SW480 (cell line): ENCODE measurements at regions not wholly inside any gene's neighbourhood (a gene's known extent, or its start where the extent isn't known, plus 50 kb on each side); places are given as distances from the start of the nearest gene placed in this dataset.
A peak's percentile ranks its signal among the peaks of the same experiment; 100 is the strongest.
"Not testable (repeated sequence)": the region's sequence is repeated elsewhere in the genome, so short reads cannot be mapped to it uniquely, and the experiment has no call there.

ENCODE experiments used
- DNase-seq: peaks from one replicate; pipeline ENCODE4 v3.0.0-alpha.2; 2016; ENCODE audit warnings: low spot score

DNA sequence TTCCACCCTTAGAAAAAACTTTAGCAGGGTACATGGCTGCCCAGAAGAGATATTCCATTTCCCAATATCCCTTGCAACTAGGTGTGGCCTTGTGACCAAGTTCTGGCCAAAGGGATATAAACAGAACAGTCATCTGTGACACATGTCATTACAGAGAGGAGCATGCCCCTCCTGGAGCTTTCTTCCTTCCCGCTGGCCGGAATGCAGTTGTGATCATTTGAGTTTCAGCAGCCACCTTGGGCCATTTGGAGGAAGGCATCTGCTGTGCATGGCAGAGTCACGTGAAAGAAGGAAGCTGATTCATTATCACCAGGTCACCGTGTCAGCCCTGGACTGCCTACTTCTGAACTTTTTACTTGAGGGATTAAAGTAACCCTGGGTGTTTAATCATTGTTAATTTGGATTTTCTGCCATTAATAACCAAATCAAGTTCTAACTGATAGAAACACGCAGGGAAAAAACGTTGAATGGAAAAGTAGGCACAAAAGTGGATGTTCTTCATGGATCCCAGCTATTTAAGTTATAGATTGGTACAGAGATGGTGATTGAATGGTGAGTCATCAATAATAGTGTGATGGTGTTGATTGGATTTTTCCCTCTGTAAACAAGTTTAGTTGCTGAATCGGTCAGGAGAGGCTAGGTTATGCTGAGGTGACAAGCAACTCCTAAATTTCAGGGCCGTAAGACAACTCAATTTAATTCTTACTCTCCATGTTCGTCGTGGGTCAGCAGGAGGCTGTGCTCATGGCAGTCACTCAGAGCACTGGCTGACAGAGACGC, 80.7 kb upstream of the CCDC167 start:
- DNase-seq, result no peak

- DNase-seq, result no peak
Observed at GRCh38 chr6:37579444-37580067, 79.9 kb upstream of the CCDC167 start.

DNA sequence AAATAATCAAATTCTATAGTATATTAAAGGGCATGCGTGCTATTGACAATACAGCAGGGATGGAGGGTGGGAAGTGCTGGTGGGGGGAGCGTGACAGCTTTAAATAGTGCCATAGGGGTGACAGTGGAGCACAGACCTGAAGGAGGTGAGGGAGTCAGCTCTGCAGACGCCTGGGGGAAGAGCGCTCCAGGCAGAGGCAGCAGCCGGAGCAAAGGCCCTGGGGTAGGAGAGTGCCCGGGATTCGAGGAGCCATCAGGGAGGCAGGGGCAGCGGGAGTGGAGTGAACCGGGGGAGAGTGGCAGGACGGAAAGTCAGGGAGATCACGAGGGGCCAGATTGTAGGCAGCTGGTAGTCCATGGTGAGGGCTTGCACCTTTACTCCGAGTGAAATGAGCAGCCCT, 78.4 kb upstream of the CCDC167 start:
- no peak for DNase-seq

- peak; percentile 68 for DNase-seq
Observed at GRCh38 chr6:37576336-37576737, 76.6 kb upstream of the CCDC167 start.

DNA sequence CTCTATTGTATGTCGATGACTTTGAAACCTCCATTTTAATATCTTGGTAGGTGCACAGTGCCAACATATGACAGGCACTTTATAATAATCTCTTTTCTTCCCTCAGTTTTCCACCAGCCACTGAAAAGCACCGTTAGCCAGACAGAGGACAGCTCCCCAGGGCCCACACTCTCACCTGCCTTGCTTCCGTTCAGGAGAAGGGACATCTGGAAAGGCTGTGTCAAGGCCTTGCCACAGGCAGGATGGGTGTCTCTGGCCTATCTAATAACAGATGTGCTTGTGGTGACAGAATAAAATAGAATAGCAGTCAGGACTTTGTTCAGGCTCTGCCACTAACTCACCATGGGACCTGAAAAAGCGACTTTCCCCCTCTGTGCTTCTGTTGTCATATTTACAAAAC, 75.5 kb upstream of the CCDC167 start:
- no peak for DNase-seq

- no peak for DNase-seq
Observed at GRCh38 chr6:37572334-37572733, 72.6 kb upstream of the CCDC167 start.

- no peak for DNase-seq
Observed at GRCh38 chr6:37570482-37571133, 70.9 kb upstream of the CCDC167 start.

DNA sequence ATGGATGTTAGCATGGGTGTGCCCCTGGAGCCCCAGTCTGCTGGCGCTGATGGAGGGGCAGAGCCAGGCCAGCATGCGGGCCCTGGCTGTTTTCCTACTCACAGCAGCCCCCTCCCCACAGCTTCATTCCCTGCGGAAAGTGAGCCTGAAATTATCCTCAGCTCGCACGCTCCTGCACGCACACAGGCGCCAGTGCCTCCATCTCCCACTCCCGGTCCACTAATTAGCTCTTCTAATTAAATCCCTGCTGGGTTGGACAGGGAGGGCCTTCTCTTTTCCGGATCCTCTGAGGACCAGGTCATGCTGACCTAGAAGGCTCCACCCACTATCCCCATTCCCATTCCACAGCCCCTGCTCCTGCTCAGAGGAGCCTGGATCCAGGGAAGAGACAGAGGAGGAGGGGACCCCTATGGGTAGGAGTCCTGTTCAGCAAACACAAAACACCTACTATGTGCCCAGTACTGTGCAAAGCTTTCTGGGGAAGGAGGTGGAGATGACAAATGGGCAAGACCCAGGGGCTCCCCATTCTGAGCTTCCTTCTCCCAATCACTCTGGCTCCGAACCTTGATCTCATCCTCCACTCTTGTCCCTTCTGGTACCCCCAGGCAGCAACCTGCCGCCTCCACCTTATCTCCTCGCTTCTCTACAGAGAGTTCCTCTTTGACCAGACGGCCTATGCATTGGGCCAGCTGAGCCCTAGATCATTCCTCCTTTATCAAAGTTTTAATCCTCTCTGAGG, 70.2 kb upstream of the CCDC167 start:
- no peak for DNase-seq

DNA sequence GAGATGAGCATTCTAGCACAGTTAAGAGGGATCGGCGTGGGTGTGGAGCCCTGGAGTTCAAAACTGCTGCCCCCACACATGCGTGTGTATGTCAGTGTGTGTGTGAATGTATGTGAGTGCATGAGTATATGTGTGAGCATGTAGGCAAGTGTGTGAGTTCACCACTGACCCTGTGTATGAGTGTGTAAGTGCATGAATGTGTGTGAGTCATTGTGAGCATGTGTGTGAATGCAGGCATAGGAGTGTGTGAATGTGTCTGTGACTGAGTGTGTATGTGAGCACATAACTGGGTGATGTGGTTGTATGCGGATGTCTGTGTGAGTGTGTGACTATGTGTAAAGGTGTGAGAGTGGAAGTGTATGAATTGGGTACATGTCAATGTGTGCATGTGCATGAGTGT, 69.6 kb upstream of the CCDC167 start:
- no peak for DNase-seq

DNA sequence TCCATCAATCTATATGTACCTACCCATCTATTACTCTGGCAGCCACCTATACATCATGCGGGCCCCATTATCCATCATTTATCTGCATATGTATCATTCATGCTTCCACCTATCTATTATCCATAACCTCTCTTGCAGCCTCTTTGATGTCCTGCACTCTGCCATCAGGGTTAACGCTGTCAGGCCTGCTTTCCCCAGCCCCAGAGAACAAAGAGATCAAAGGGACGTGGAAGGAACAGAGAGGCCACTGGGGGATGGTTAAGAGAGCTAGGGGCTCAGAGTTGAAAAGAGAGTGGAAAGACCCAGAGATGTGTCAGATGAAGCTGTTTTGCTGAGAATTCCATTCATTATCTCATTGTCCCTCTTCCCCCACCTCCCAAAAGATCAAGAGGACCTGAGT, 67.3 kb upstream of the CCDC167 start:
- DNase-seq, result no peak

GRCh38 chr6:37566111-37566949, 66.6 kb upstream of the CCDC167 start:
- no peak for DNase-seq

- no peak for DNase-seq
Observed at GRCh38 chr6:37565267-37566110, 65.8 kb upstream of the CCDC167 start.

GRCh38 chr6:37562926-37563288, 63.2 kb upstream of the CCDC167 start:
- not testable (repeated sequence) for DNase-seq

DNA sequence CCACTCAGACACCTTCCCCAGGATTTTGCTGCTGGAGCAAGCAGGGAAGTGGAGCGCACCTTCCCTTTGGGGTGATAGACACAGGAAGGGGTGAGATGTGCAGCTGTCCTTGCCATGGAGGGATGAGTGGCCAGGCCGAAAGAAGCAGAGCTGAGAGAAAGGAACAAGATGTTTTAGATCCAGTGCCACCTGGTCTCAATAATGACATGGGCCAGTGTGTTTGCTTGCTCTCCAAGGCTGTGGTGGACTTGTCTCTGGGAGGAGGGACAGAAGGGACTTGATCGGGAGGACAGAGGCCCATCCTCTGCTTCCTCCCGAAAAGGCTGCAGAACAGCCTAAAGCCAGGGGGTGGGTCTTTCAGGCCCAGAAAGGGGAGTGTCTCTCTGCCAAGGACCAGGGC, 61.7 kb upstream of the CCDC167 start:
- no peak for DNase-seq

GRCh38 chr6:37560737-37561103, 61.0 kb upstream of the CCDC167 start:
- DNase-seq, result no peak

GRCh38 chr6:37559501-37559900, 59.8 kb upstream of the CCDC167 start:
- DNase-seq, result no peak

DNA sequence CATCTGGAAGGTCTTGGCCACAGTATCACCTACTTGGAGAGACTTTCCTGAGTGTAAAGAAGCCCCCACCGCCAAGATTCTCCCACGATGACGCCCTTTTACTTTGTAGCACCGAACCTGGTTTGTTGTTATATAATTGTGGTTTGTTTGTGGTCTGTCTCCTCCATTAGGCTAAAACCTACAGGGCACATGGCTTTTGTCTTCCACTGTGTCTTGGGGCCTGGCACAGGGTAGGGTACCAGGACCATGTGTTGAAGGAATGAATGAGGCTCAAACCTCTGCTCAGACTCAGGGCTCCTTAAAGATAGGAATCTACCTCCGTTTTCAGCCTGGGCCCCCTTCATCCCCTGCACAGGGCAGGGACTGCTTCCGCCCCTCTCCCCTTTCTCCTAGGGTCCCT, 59.4 kb upstream of the CCDC167 start:
- no peak for DNase-seq

DNA sequence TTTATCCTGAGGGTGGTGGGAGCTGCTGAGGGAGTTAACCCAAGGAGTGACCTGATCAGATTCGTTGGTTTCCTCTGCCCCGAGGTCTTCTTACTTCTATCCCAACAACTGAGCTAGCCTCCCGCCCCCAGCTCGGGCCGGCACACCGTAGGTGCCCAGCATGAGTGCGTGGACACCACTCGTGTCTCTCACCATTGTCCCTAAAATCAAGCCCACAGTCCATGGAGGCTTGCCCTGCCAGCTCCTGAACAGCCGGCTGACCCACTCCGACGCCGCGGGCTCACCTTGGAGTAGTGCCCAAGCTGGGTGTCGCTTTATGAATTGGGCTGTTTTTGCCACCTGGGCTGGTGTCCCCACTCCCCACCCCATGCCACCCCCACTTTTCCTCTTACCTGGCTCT, 59.0 kb upstream of the CCDC167 start:
- no peak for DNase-seq

DNA sequence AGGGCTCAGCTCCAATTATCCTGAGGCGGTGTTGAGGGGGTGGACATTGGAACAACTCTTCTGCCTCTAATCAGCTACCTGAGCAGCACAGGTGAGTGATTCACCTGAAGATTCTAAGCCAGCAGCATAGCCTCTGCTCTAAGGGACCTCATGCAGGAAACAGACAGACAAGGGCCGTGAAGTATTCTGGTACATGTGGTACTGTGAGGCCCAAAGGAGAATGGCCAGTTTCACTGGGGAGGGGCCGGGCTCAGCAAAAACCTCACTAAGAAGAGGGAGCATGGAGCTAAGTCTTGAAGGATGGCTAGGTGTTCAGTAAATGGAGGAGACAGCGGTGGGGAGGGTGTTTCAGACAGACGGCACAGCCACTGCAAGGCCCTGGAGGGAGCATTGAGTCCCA, 58.5 kb upstream of the CCDC167 start:
- DNase-seq, result no peak

GRCh38 chr6:37557645-37558114, 58.0 kb upstream of the CCDC167 start:
- no peak for DNase-seq
